WTC11 (cell line): ENCODE measurements at regions not wholly inside any gene's neighbourhood (a gene's known extent, or its start where the extent isn't known, plus 50 kb on each side); places are given as distances from the start of the nearest gene placed in this dataset.

Source experiments
- ATAC-seq: fragments of 200-7000 bp; cut with Tn5 transposase; 2 replicates; pipeline ENCODE4 v1.10.0; 2021; ENCODE audit warnings: mild to moderate bottlenecking, moderate library complexity
- CTCF ChIA-PET: fragments of 300-600 bp; sonication (Branson Sonifier 250); formaldehyde crosslinking; loops from one replicate; lab custom pipeline; 2021; ENCODE audit warnings: antibody characterized with exemption; lab: Charles Lee
- POLR2A ChIA-PET: fragments of 350-600 bp; sonication (Branson Sonifier 250); formaldehyde crosslinking; loops from one replicate; lab custom pipeline; 2021; ENCODE audit warnings: antibody characterized with exemption; lab: Charles Lee
- DNase-seq: peaks from one replicate; pipeline ENCODE4 v3.0.0; 2021; ENCODE audit warnings: low spot score
- H3K27ac Mint-ChIP-seq: 2 replicates; pipeline ENCODE4 v1.8.0; 2021; ENCODE audit warnings: mixed read lengths
- H3K27me3 Mint-ChIP-seq: 2 replicates; pipeline ENCODE4 v1.8.0; 2021; ENCODE audit warnings: low read depth, mild to moderate bottlenecking, moderate library complexity, mixed read lengths
- H3K36me3 Mint-ChIP-seq: 2 replicates; pipeline ENCODE4 v1.8.0; 2021; ENCODE audit warnings: mixed read lengths
- H3K4me1 Mint-ChIP-seq: 2 replicates; pipeline ENCODE4 v1.8.0; 2022; ENCODE audit warnings: mixed read lengths
- H3K4me3 Mint-ChIP-seq: 2 replicates; pipeline ENCODE4 v1.8.0; 2021; ENCODE audit warnings: mild to moderate bottlenecking, moderate library complexity, mixed read lengths
- H3K9me3 Mint-ChIP-seq: 2 replicates; pipeline ENCODE4 v1.8.0; 2021; ENCODE audit warnings: mixed read lengths
- CREB1 ChIP-seq: sonication (generic); formaldehyde crosslinking; IDR thresholded peaks from 2 replicates; pipeline ENCODE4 v1.8.0; 2023; ENCODE audit warnings: mild to moderate bottlenecking, missing genetic modification reagents
- GTF2I ChIP-seq: fragments of 250-450 bp; sonication (Bioruptor Pico); conservative IDR thresholded peaks from 2 replicates; pipeline ENCODE4 v1.4.0; 2021; ENCODE audit warnings: mild to moderate bottlenecking
- HMGXB4 ChIP-seq: sonication (generic); formaldehyde crosslinking; IDR thresholded peaks from 2 replicates; pipeline ENCODE4 v1.8.1; 2023; ENCODE audit warnings: mild to moderate bottlenecking, moderate library complexity, missing genetic modification reagents
- JAZF1 ChIP-seq: fragments of 250-450 bp; sonication (Bioruptor Pico); IDR thresholded peaks from 2 replicates; pipeline ENCODE4 v1.9.0; 2021; ENCODE audit warnings: moderate library complexity, mild to moderate bottlenecking, inconsistent platforms
- NFE2L1 ChIP-seq: sonication (generic); formaldehyde crosslinking; IDR thresholded peaks from 2 replicates; pipeline ENCODE4 v1.8.1; 2023; ENCODE audit warnings: missing genetic modification reagents
- PRDM15 ChIP-seq: sonication (generic); formaldehyde crosslinking; IDR thresholded peaks from 2 replicates; pipeline ENCODE4 v1.8.0; 2022; ENCODE audit warnings: missing genetic modification reagents
- PREB ChIP-seq: sonication (generic); formaldehyde crosslinking; IDR thresholded peaks from 2 replicates; pipeline ENCODE4 v1.8.1; 2022; ENCODE audit warnings: mild to moderate bottlenecking, missing genetic modification reagents, moderate library complexity, borderline replicate concordance
- ZMAT4 ChIP-seq: fragments of 250-450 bp; sonication (Bioruptor Pico); IDR thresholded peaks from 2 replicates; pipeline ENCODE4 v1.9.0; 2021; ENCODE audit warnings: mild to moderate bottlenecking
- ZNF138 ChIP-seq: sonication (generic); formaldehyde crosslinking; conservative IDR thresholded peaks from 2 replicates; pipeline ENCODE4 v1.8.1; 2022; ENCODE audit warnings: mild to moderate bottlenecking, moderate library complexity, missing genetic modification reagents
- ZNF263 ChIP-seq: sonication (generic); formaldehyde crosslinking; IDR thresholded peaks from 2 replicates; pipeline ENCODE4 v1.8.1; 2022; ENCODE audit warnings: low read depth, mild to moderate bottlenecking, moderate library complexity, missing genetic modification reagents
- ZNF423 ChIP-seq: fragments of 250-450 bp; sonication (Bioruptor Pico); IDR thresholded peaks from 2 replicates; pipeline ENCODE4 v2.1.2; 2022; ENCODE audit warnings: mild to moderate bottlenecking, moderate library complexity
- ZNF425 ChIP-seq: fragments of 250-450 bp; sonication (Bioruptor Pico); conservative IDR thresholded peaks from 2 replicates; pipeline ENCODE4 v1.9.0; 2021; ENCODE audit warnings: mild to moderate bottlenecking

- no peak for TF ChIP-seq ZNF425 (CRISPR knock-in tag)
These were observed 299.3 kb upstream of the POU5F2 start (continued) for GRCh38 chr5:94040591-94041148.

GRCh38 chr5:94039101-94039500 lies 297.7 kb upstream of the POU5F2 start:
- Mint-ChIP-seq H3K27ac (no peak overlapping the region), H3K27me3 (no peaks in the 10 kb centered on the region; the same call in none of the 2 replicates), H3K4me3 (no peak overlapping the region), H3K9me3 (peaks cover 24% of the 10 kb centered on the region), H3K36me3 (peaks cover 26% of the 10 kb centered on the region), H3K4me1 (peaks cover 25% of the 10 kb centered on the region)
- CTCF ChIA-PET, result interaction anchor here (1.1 kb wide), 1 partner anchor 13 kb away, joined by 3 read pairs; no protein-coding TSS in a partner anchor
- ATAC-seq (no peak), DNase-seq (no peak)
- TF ChIP-seq CREB1, result no peak
- no peak for TF ChIP-seq JAZF1 (CRISPR knock-in tag)
- TF ChIP-seq PRDM15, result no peak
- TF ChIP-seq HMGXB4, result no peak
- no peak for TF ChIP-seq ZMAT4 (CRISPR knock-in tag)
- no peak for TF ChIP-seq ZNF138 (CRISPR knock-in tag)
- no peak for TF ChIP-seq ZNF263 (CRISPR knock-in tag)
- TF ChIP-seq ZNF423, result no peak
- POLR2A ChIA-PET, result no interaction called here

GRCh38 chr5:94031631-94032030 lies 290.2 kb upstream of the POU5F2 start:
- H3K27me3 Mint-ChIP-seq, result no peaks in the 10 kb centered on the region
- no peak overlapping the region for H3K27ac Mint-ChIP-seq
- TF ChIP-seq NFE2L1 (no peak), GTF2I (no peak), PREB (CRISPR knock-in tag) (no peak)
- DNase-seq (no peak), ATAC-seq (no peak)
- POLR2A ChIA-PET, result no interaction called here
- H3K4me3 Mint-ChIP-seq, result no peak overlapping the region
- peaks cover 17% of the 10 kb centered on the region for H3K36me3 Mint-ChIP-seq
- peaks cover 29% of the 10 kb centered on the region for H3K4me1 Mint-ChIP-seq
- peaks cover 38% of the 10 kb centered on the region for H3K9me3 Mint-ChIP-seq
- CTCF ChIA-PET, result no interaction called here
